PC-9 (cell line): ENCODE measurements at regions not wholly inside any gene's neighbourhood (a gene's known extent, or its start where the extent isn't known, plus 50 kb on each side); places are given as distances from the start of the nearest gene placed in this dataset.

ENCODE experiments used
- EZH2 ChIP-seq: fragments of 200-600 bp; sonication (generic); IDR thresholded peaks from 2 replicates; pipeline ENCODE4 v1.8.0; 2017; ENCODE audit warnings: antibody characterized with exemption, low read depth
- TF ChIP-seq, protein P1 (sequence below): fragments of 200-600 bp; sonication (generic); conservative IDR thresholded peaks from 2 replicates; pipeline ENCODE4 v1.6.1; 2017; ENCODE audit warnings: mixed run types, antibody characterized with exemption, mild to moderate bottlenecking, moderate library complexity

DNA sequence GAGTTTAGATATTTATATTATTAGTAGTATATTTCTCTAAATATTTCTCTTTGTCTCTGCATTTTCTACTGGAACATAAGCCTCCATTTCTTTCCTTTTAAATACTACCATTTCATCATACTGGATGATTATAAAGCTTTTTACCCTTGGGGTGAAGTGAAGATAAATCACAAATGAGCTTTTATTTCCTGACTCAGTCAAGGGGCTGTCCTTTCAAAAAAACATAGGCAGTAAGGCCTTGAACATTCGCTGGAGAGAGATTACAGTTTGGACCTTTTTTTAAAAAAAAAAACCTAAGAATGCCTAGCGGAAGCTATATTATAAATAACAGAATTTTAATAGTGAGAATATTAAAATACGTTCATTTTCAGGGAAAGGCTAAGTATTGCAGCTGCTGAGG is 268.8 kb upstream of the PCDH9 start:
- TF ChIP-seq, protein P1, sequence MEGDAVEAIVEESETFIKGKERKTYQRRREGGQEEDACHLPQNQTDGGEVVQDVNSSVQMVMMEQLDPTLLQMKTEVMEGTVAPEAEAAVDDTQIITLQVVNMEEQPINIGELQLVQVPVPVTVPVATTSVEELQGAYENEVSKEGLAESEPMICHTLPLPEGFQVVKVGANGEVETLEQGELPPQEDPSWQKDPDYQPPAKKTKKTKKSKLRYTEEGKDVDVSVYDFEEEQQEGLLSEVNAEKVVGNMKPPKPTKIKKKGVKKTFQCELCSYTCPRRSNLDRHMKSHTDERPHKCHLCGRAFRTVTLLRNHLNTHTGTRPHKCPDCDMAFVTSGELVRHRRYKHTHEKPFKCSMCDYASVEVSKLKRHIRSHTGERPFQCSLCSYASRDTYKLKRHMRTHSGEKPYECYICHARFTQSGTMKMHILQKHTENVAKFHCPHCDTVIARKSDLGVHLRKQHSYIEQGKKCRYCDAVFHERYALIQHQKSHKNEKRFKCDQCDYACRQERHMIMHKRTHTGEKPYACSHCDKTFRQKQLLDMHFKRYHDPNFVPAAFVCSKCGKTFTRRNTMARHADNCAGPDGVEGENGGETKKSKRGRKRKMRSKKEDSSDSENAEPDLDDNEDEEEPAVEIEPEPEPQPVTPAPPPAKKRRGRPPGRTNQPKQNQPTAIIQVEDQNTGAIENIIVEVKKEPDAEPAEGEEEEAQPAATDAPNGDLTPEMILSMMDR: no peak
- no peak for TF ChIP-seq EZH2
